ENCODE measurements at regions not wholly inside any gene's neighbourhood (a gene's known extent, or its start where the extent isn't known, plus 50 kb on each side); places are given as distances from the start of the nearest gene placed in this dataset.

DNA sequence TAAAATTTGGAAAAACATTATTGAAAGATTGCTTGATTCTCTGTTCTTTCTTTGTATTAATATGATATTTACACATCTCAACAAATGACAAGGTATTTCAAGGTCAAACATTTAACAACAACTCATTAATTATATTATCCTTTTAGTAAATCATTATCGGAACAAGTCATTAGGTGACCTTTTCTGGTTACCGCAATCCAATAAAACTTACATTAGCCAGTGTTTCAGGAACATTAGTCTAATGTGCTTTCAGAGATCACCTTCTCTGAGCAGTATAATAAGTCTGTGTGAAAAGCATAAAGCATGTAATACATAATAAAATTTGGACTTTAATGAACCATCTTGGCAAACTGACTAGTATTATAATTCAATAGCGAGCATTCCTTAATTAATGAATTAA lies 1466.4 kb downstream of the FAM181B start:
- Histone ChIP-seq H3K4me1 (ENCODE audit: control insufficient read depth, low read length) (no peaks in the 10 kb centered on the region), H3K36me3 (ENCODE audit: control insufficient read depth, low read length) (no peaks in the 10 kb centered on the region), H3K27ac (ENCODE audit: low read depth, low read length) (no peak overlapping the region), H3K9me3 (ENCODE audit: control insufficient read depth, insufficient read depth, low read length) (no peaks in the 10 kb centered on the region), H3K27me3 (ENCODE audit: control insufficient read depth, low read length) (no peaks in the 10 kb centered on the region), H3K4me2 (ENCODE audit: low read length) (no peak overlapping the region), H3F3A (ENCODE audit: control insufficient read depth, insufficient read depth) (no peaks in the 10 kb centered on the region), H3K79me2 (ENCODE audit: control insufficient read depth, low read length) (no peaks in the 10 kb centered on the region), H4K20me1 (ENCODE audit: control insufficient read depth, insufficient read depth, low read depth, low read length) (no peaks in the 10 kb centered on the region), H3K4me3 (ENCODE audit: low read length) (no peak overlapping the region), H3K9me2 (replicated peaks; ENCODE audit: control insufficient read depth, low read length) (no peaks in the 10 kb centered on the region)
- TF ChIP-seq, protein P1, sequence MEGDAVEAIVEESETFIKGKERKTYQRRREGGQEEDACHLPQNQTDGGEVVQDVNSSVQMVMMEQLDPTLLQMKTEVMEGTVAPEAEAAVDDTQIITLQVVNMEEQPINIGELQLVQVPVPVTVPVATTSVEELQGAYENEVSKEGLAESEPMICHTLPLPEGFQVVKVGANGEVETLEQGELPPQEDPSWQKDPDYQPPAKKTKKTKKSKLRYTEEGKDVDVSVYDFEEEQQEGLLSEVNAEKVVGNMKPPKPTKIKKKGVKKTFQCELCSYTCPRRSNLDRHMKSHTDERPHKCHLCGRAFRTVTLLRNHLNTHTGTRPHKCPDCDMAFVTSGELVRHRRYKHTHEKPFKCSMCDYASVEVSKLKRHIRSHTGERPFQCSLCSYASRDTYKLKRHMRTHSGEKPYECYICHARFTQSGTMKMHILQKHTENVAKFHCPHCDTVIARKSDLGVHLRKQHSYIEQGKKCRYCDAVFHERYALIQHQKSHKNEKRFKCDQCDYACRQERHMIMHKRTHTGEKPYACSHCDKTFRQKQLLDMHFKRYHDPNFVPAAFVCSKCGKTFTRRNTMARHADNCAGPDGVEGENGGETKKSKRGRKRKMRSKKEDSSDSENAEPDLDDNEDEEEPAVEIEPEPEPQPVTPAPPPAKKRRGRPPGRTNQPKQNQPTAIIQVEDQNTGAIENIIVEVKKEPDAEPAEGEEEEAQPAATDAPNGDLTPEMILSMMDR (IDR thresholded peaks at IDR 0.05; ENCODE audit: low read depth, low read length, poor library complexity, severe bottlenecking) = no peak
- no peak for TF ChIP-seq EZH2phosphoT487 (IDR thresholded peaks at IDR 0.05; ENCODE audit: borderline replicate concordance, low read length)

DNA sequence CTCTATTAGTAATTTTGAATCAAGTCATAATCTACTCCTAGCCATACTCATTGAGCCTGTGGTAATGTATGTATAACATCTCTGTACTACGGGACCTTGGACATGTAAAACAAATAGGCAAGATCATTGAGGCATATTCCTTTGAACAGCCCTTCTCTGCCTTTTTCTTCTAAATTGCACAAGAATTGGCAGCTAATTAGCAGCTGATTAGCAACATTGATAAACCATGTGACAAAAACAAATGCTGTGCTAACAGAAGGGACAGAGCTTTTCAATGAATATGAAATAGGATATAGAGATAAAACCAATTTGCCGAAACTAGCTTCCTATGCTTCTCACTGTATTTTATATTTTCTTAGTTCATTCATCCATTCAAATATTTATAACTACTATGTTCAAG lies 1474.2 kb downstream of the FAM181B start:
- H3K9me3 ChIP-seq (ENCODE audit: control insufficient read depth, insufficient read depth, low read length) = no peaks in the 10 kb centered on the region
- no peaks in the 10 kb centered on the region for H3F3A ChIP-seq (ENCODE audit: control insufficient read depth, insufficient read depth)
- TF ChIP-seq, protein P1 (IDR thresholded peaks at IDR 0.05; ENCODE audit: low read depth, low read length, poor library complexity, severe bottlenecking) = no peak
- no peak for TF ChIP-seq EZH2phosphoT487 (IDR thresholded peaks at IDR 0.05; ENCODE audit: borderline replicate concordance, low read length)
- H4K20me1 ChIP-seq (ENCODE audit: control insufficient read depth, insufficient read depth, low read depth, low read length) = no peaks in the 10 kb centered on the region
- no peaks in the 10 kb centered on the region for H3K9me2 ChIP-seq (replicated peaks; ENCODE audit: control insufficient read depth, low read length)
- H3K4me2 ChIP-seq (ENCODE audit: low read length) = no peak overlapping the region
- H3K4me1 ChIP-seq (ENCODE audit: control insufficient read depth, low read length) = no peaks in the 10 kb centered on the region
- H3K27me3 ChIP-seq (ENCODE audit: control insufficient read depth, low read length) = no peaks in the 10 kb centered on the region
- no peaks in the 10 kb centered on the region for H3K79me2 ChIP-seq (ENCODE audit: control insufficient read depth, low read length)
- no peaks in the 10 kb centered on the region for H3K36me3 ChIP-seq (ENCODE audit: control insufficient read depth, low read length)
- H3K27ac ChIP-seq (ENCODE audit: low read depth, low read length) = no peak overlapping the region
- no peak overlapping the region for H3K4me3 ChIP-seq (ENCODE audit: low read length)

DNA sequence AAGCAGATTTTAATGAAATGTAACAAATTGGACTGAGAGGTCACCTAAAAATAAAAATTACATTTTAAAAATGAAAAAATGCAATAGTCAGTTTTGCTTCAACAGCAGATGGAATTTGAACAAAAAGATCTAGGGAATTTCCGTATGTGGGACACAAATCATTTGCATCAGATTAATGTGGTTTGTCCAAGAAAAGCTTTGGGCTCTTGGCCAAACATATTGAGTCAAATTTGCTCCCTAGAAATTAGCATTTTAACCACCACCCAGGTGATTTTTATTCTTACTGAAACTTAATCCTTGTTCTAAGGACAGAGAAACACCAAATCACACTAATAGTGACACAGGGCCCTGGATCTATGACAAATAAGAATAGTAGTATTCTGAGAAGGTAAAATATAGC lies 1477.8 kb downstream of the FAM181B start:
- Histone ChIP-seq H3K4me3 (ENCODE audit: low read length) (no peak overlapping the region), H3K4me1 (ENCODE audit: control insufficient read depth, low read length) (no peaks in the 10 kb centered on the region), H3K27ac (ENCODE audit: low read depth, low read length) (no peak overlapping the region), H3F3A (ENCODE audit: control insufficient read depth, insufficient read depth) (no peaks in the 10 kb centered on the region), H4K20me1 (ENCODE audit: control insufficient read depth, insufficient read depth, low read depth, low read length) (no peaks in the 10 kb centered on the region), H3K9me3 (ENCODE audit: control insufficient read depth, insufficient read depth, low read length) (no peaks in the 10 kb centered on the region), H3K9me2 (replicated peaks; ENCODE audit: control insufficient read depth, low read length) (no peaks in the 10 kb centered on the region), H3K27me3 (ENCODE audit: control insufficient read depth, low read length) (no peaks in the 10 kb centered on the region), H3K36me3 (ENCODE audit: control insufficient read depth, low read length) (no peaks in the 10 kb centered on the region), H3K79me2 (ENCODE audit: control insufficient read depth, low read length) (no peaks in the 10 kb centered on the region), H3K4me2 (ENCODE audit: low read length) (no peak overlapping the region)
- TF ChIP-seq EZH2phosphoT487 (IDR thresholded peaks at IDR 0.05; ENCODE audit: borderline replicate concordance, low read length) = no peak
- TF ChIP-seq, protein P1 (IDR thresholded peaks at IDR 0.05; ENCODE audit: low read depth, low read length, poor library complexity, severe bottlenecking) = no peak

DNA sequence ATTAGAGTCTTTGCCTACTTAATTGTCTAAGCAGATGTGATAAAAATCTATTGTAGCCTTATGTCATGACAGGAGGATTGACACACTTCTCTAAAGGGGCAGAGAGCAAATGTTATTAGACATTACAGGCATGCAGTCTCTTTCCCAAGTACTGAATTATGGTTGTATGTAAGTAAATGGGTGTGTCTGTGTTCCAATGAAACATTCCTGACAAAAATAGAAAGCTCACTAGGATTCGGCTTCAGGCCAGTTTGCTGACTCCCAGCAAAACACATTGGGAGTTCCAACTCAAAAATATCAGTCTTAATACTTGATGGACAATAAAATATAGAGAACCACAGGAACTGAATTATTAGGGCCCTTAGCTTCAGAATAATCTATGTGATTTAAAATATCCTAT lies 1480.4 kb downstream of the FAM181B start:
- no peaks in the 10 kb centered on the region for H3F3A ChIP-seq (ENCODE audit: control insufficient read depth, insufficient read depth)
- H3K27ac ChIP-seq (ENCODE audit: low read depth, low read length) = no peak overlapping the region
- no peaks in the 10 kb centered on the region for H3K9me3 ChIP-seq (ENCODE audit: control insufficient read depth, insufficient read depth, low read length)
- no peak overlapping the region for H3K4me3 ChIP-seq (ENCODE audit: low read length)
- no peaks in the 10 kb centered on the region for H3K79me2 ChIP-seq (ENCODE audit: control insufficient read depth, low read length)
- no peaks in the 10 kb centered on the region for H3K9me2 ChIP-seq (replicated peaks; ENCODE audit: control insufficient read depth, low read length)
- TF ChIP-seq, protein P1 (IDR thresholded peaks at IDR 0.05; ENCODE audit: low read depth, low read length, poor library complexity, severe bottlenecking) = no peak
- TF ChIP-seq EZH2phosphoT487 (IDR thresholded peaks at IDR 0.05; ENCODE audit: borderline replicate concordance, low read length) = no peak
- H3K4me1 ChIP-seq (ENCODE audit: control insufficient read depth, low read length) = no peaks in the 10 kb centered on the region
- no peaks in the 10 kb centered on the region for H3K36me3 ChIP-seq (ENCODE audit: control insufficient read depth, low read length)
- no peaks in the 10 kb centered on the region for H3K27me3 ChIP-seq (ENCODE audit: control insufficient read depth, low read length)
- H4K20me1 ChIP-seq (ENCODE audit: control insufficient read depth, insufficient read depth, low read depth, low read length) = no peaks in the 10 kb centered on the region
- H3K4me2 ChIP-seq (ENCODE audit: low read length) = no peak overlapping the region
